C4-2B (cell line): ENCODE measurements at regions not wholly inside any gene's neighbourhood (a gene's known extent, or its start where the extent isn't known, plus 50 kb on each side); places are given as distances from the start of the nearest gene placed in this dataset.

Source experiments
- ZFX ChIP-seq: fragments of 450-650 bp; IDR thresholded peaks from 2 replicates; pipeline ENCODE4 v1.6.1; 2017
- TF ChIP-seq, protein P1 (sequence below): fragments of 450-650 bp; conservative IDR thresholded peaks from 2 replicates; pipeline ENCODE4 v1.5.1; 2017; ENCODE audit warnings: mild to moderate bottlenecking

DNA sequence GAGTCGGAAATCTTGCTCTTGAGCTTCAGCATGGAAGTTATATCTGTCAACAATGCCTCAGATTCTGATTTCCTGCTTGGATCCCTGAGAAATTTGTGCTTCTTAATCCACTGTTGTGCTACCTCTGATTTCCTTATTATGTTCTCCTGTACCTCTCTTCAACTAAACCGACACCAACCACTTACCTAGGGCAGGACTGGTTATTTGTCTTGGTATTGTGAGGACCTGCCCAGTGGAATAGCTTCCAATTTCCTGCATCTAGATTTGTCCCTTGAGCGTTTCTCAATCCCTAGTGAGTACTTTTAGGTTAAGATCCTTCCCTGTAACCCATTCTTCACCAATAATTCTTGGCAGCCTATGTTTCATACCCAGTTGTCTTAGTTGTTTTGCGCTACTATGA, 720.5 kb upstream of the ZNF385D start:
- TF ChIP-seq, protein P1, sequence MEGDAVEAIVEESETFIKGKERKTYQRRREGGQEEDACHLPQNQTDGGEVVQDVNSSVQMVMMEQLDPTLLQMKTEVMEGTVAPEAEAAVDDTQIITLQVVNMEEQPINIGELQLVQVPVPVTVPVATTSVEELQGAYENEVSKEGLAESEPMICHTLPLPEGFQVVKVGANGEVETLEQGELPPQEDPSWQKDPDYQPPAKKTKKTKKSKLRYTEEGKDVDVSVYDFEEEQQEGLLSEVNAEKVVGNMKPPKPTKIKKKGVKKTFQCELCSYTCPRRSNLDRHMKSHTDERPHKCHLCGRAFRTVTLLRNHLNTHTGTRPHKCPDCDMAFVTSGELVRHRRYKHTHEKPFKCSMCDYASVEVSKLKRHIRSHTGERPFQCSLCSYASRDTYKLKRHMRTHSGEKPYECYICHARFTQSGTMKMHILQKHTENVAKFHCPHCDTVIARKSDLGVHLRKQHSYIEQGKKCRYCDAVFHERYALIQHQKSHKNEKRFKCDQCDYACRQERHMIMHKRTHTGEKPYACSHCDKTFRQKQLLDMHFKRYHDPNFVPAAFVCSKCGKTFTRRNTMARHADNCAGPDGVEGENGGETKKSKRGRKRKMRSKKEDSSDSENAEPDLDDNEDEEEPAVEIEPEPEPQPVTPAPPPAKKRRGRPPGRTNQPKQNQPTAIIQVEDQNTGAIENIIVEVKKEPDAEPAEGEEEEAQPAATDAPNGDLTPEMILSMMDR: no peak
- TF ChIP-seq ZFX: no peak
